Dedifferentiated amniotic fluid mesenchymal stem cell (primary cell): ENCODE measurements at regions not wholly inside any gene's neighbourhood (a gene's known extent, or its start where the extent isn't known, plus 50 kb on each side); places are given as distances from the start of the nearest gene placed in this dataset.
A peak's percentile ranks its signal among the peaks of the same experiment; 100 is the strongest.

Experiments
- DNase-seq: peaks from one replicate; pipeline ENCODE4 v3.0.0-alpha.2; 2016; ENCODE audit errors: extremely low spot score

GRCh38 chr2:111219285-111219684, 98.6 kb downstream of the BCL2L11 start:
- no peak for DNase-seq

- no peak for DNase-seq
Measured at GRCh38 chr2:111219734-111220505, 99.2 kb downstream of the BCL2L11 start.

- no peak for DNase-seq
Measured at GRCh38 chr2:111220962-111221361, 100.2 kb downstream of the BCL2L11 start.

GRCh38 chr2:111221701-111222100, 101.0 kb downstream of the BCL2L11 start:
- DNase-seq: no peak

GRCh38 chr2:111222204-111222866, 101.6 kb downstream of the BCL2L11 start:
- no peak for DNase-seq

- DNase-seq: no peak
Measured at GRCh38 chr2:111225856-111226255, 105.1 kb downstream of the BCL2L11 start.

- peak; percentile 43 for DNase-seq
Measured at GRCh38 chr2:111226876-111227700, 106.4 kb downstream of the BCL2L11 start.

- peak; percentile 35 for DNase-seq
Measured at GRCh38 chr2:111227716-111228141, 107.0 kb downstream of the BCL2L11 start.

GRCh38 chr2:111231532-111232252, 111.0 kb downstream of the BCL2L11 start:
- DNase-seq: no peak

- no peak for DNase-seq
Measured at GRCh38 chr2:111235192-111236015, 114.7 kb downstream of the BCL2L11 start.

GRCh38 chr2:111236025-111236424, 115.3 kb downstream of the BCL2L11 start:
- DNase-seq: no peak

- DNase-seq: no peak
Measured at GRCh38 chr2:111238296-111238695, 117.6 kb downstream of the BCL2L11 start.

- DNase-seq: no peak
Measured at GRCh38 chr2:111239107-111239506, 118.4 kb downstream of the BCL2L11 start.

- no peak for DNase-seq
Measured at GRCh38 chr2:111239581-111240249, 119.0 kb downstream of the BCL2L11 start.

GRCh38 chr2:111243295-111243694, 122.6 kb downstream of the BCL2L11 start:
- no peak for DNase-seq

- no peak for DNase-seq
Measured at GRCh38 chr2:111244864-111245263, 124.2 kb downstream of the BCL2L11 start.

- DNase-seq: no peak
Measured at GRCh38 chr2:111246620-111247061, 125.9 kb downstream of the BCL2L11 start.

GRCh38 chr2:111247491-111247890, 126.8 kb downstream of the BCL2L11 start:
- no peak for DNase-seq

GRCh38 chr2:111249806-111250205, 129.1 kb downstream of the BCL2L11 start:
- no peak for DNase-seq

- DNase-seq: no peak
Measured at GRCh38 chr2:111250448-111251030, 129.8 kb downstream of the BCL2L11 start.
